H1 (cell line): ENCODE measurements at regions not wholly inside any gene's neighbourhood (a gene's known extent, or its start where the extent isn't known, plus 50 kb on each side); places are given as distances from the start of the nearest gene placed in this dataset.

Experiments used
- CTCF ChIA-PET: fragments of 300-600 bp; sonication (Branson Sonifier 250); formaldehyde crosslinking; loops from one replicate; lab custom pipeline; 2021; ENCODE audit not compliant: partially characterized antibody; lab: Charles Lee
- POLR2A ChIA-PET: fragments of 300-600 bp; sonication (Branson Sonifier 250); formaldehyde crosslinking; loops from one replicate; lab custom pipeline; 2021; ENCODE audit warnings: inconsistent platforms; ENCODE audit not compliant: partially characterized antibody; lab: Charles Lee
- DNase-seq, 2 experiments: peaks; one replicate each; pipeline versions ENCODE4 v3.0.0 to v3.0.0-alpha.2; 2010 to 2022; ENCODE audit warnings: low spot score in 2 of 2, low read depth in 1 of 2, mixed read lengths in 1 of 2
- FAIRE-seq: peaks from 2 replicates; lab custom pipeline; 2011; peaks lifted over from hg19 to GRCh38; lab: Jason Lieb, UNC
- H2AFZ ChIP-seq: 2 replicates; pipeline ENCODE4 v1.8.1; 2012; ENCODE audit warnings: low read length, inconsistent platforms
- H2AK5ac ChIP-seq: 2 replicates; pipeline ENCODE4 v1.6.1; 2013; ENCODE audit warnings: low read depth, low read length
- H2BK120ac ChIP-seq: replicated peaks from 2 replicates; pipeline ENCODE3; 2013; ENCODE audit warnings: low read depth, low read length, inconsistent platforms
- H2BK12ac ChIP-seq: 2 replicates; pipeline ENCODE4 v1.6.1; 2013; ENCODE audit warnings: low read depth, low read length
- H2BK15ac ChIP-seq: 2 replicates; pipeline ENCODE4 v1.6.1; 2013; ENCODE audit warnings: low read length
- H2BK20ac ChIP-seq: 2 replicates; pipeline ENCODE4 v1.6.1; 2013; ENCODE audit warnings: low read length
- H2BK5ac ChIP-seq: 2 replicates; pipeline ENCODE4 v1.6.1; 2013; ENCODE audit warnings: low read depth, low read length
- H3K14ac ChIP-seq: 2 replicates; pipeline ENCODE4 v1.6.1; 2013; ENCODE audit warnings: inconsistent platforms; ENCODE audit not compliant: insufficient read length
- H3K18ac ChIP-seq: 2 replicates; pipeline ENCODE4 v1.6.1; 2013; ENCODE audit warnings: low read length; ENCODE audit errors: extremely low read depth
- H3K23ac ChIP-seq: 2 replicates; pipeline ENCODE4 v1.6.1; 2013; ENCODE audit warnings: inconsistent platforms; ENCODE audit not compliant: insufficient read length
- H3K23me2 ChIP-seq: 2 replicates; pipeline ENCODE4 v1.6.1; 2013; ENCODE audit warnings: low read depth, low read length
- H3K27ac ChIP-seq: 2 replicates; pipeline ENCODE4 v1.6.1; 2011; ENCODE audit warnings: low read depth, low read length, inconsistent platforms
- H3K27me3 ChIP-seq, 4 experiments: replicated peaks in 1 of 4; 1 replicate in 1 of 4; 2 replicates in 3 of 4; pipeline versions ENCODE4 v1.6.1 to v1.8.1; 2011 to 2013; ENCODE audit warnings: low read length in 3 of 4, mild to moderate bottlenecking in 3 of 4, inconsistent platforms in 2 of 4, mixed read lengths in 2 of 4, moderate library complexity in 1 of 4; ENCODE audit not compliant: control insufficient read depth in 3 of 4, insufficient read depth in 3 of 4; ENCODE audit errors: extremely low read depth in 1 of 4
- H3K36me3 ChIP-seq, 4 experiments: 2 replicates each; pipeline versions ENCODE4 v1.6.1 to v1.8.1; 2011 to 2013; ENCODE audit warnings: mild to moderate bottlenecking in 4 of 4, low read length in 3 of 4, moderate library complexity in 2 of 4, control low read depth in 1 of 4, inconsistent platforms in 1 of 4; ENCODE audit not compliant: insufficient read depth in 4 of 4, control insufficient read depth in 2 of 4
- H3K4ac ChIP-seq: replicated peaks from 2 replicates; pipeline ENCODE3; 2013; ENCODE audit warnings: low read length, low read depth, mixed read lengths, inconsistent platforms; ENCODE audit not compliant: insufficient read length
- H3K4me1 ChIP-seq, 4 experiments: replicated peaks in 1 of 4; 1 replicate in 1 of 4; 2 replicates in 3 of 4; pipeline versions ENCODE4 v1.6.1 to v1.8.1; 2011 to 2013; ENCODE audit warnings: low read length in 3 of 4, inconsistent platforms in 2 of 4, mixed read lengths in 1 of 4; ENCODE audit not compliant: insufficient read depth in 4 of 4, control insufficient read depth in 3 of 4
- H3K4me2 ChIP-seq, 2 experiments: 2 replicates each; pipeline versions ENCODE4 v1.6.1 to v1.8.1; 2011 to 2013; ENCODE audit warnings: low read depth in 2 of 2, low read length in 2 of 2, control low read depth in 1 of 2, inconsistent platforms in 1 of 2, mild to moderate bottlenecking in 1 of 2; ENCODE audit not compliant: insufficient read depth in 1 of 2
- H3K4me3 ChIP-seq, 4 experiments: fragments of 200-600, 300-600 bp in 1 of 4; sonication (generic), shearing (Covaris generic), sonication (Bioruptor Twin) in 1 of 4; 2 replicates each; pipeline versions ENCODE4 v1.5.1 to v1.8.1; 2011 to 2016; ENCODE audit warnings: low read length in 4 of 4, low read depth in 3 of 4, control low read depth in 2 of 4, inconsistent platforms in 2 of 4, mild to moderate bottlenecking in 2 of 4, mixed read lengths in 1 of 4, moderate library complexity in 1 of 4; ENCODE audit not compliant: insufficient read depth in 2 of 4; ENCODE audit errors: extremely low read depth in 1 of 4
- H3K56ac ChIP-seq: replicated peaks from 2 replicates; pipeline ENCODE3; 2013; ENCODE audit warnings: low read depth, mild to moderate bottlenecking, mixed read lengths, low read length, inconsistent platforms; ENCODE audit not compliant: insufficient read length
- H3K79me1 ChIP-seq: 2 replicates; pipeline ENCODE4 v1.6.1; 2013; ENCODE audit warnings: low read depth, low read length, control low read depth
- H3K79me2 ChIP-seq, 2 experiments: 2 replicates each; pipeline versions ENCODE4 v1.6.1 to v1.8.1; 2012 to 2013; ENCODE audit warnings: low read length in 2 of 2, mild to moderate bottlenecking in 2 of 2, inconsistent platforms in 1 of 2; ENCODE audit not compliant: insufficient read depth in 2 of 2, control insufficient read depth in 1 of 2
- H3K9ac ChIP-seq, 4 experiments: replicated peaks in 1 of 4; 1 replicate in 1 of 4; 2 replicates in 3 of 4; pipeline versions ENCODE4 v1.6.1 to v1.8.1; 2011 to 2013; ENCODE audit warnings: low read depth in 3 of 4, low read length in 3 of 4, control low read depth in 2 of 4, mild to moderate bottlenecking in 2 of 4, moderate library complexity in 2 of 4, inconsistent platforms in 1 of 4; ENCODE audit errors: extremely low read depth in 1 of 4
- H3K9me3 ChIP-seq, 2 experiments: 2 replicates each; pipeline versions ENCODE4 v1.6.1 to v1.8.1; 2012 to 2013; ENCODE audit warnings: mild to moderate bottlenecking in 2 of 2, moderate library complexity in 2 of 2, control low read depth in 1 of 2, inconsistent platforms in 1 of 2, low read depth in 1 of 2, low read length in 1 of 2, mixed read lengths in 1 of 2; ENCODE audit not compliant: insufficient read depth in 2 of 2
- H4K20me1 ChIP-seq, 2 experiments: replicated peaks in 1 of 2; 2 replicates each; pipeline versions ENCODE3 to v1.8.1; 2011 to 2013; ENCODE audit warnings: inconsistent platforms in 2 of 2, low read length in 2 of 2, mild to moderate bottlenecking in 1 of 2; ENCODE audit not compliant: insufficient read depth in 2 of 2, control insufficient read depth in 1 of 2
- H4K5ac ChIP-seq: 2 replicates; pipeline ENCODE4 v1.6.1; 2013; ENCODE audit warnings: low read length, low read depth, mixed read lengths, inconsistent platforms; ENCODE audit not compliant: insufficient read length
- H4K8ac ChIP-seq: 2 replicates; pipeline ENCODE4 v1.8.0; 2013; ENCODE audit warnings: mild to moderate bottlenecking, moderate library complexity, low read length, inconsistent platforms; ENCODE audit not compliant: insufficient read depth; ENCODE audit errors: extremely low read depth
- H4K91ac ChIP-seq: replicated peaks from 2 replicates; pipeline ENCODE3; 2013; ENCODE audit warnings: low read length, mixed read lengths, inconsistent platforms; ENCODE audit not compliant: insufficient read length
- ASH2L ChIP-seq: fragments of 200-600, 300-600 bp; sonication (generic); IDR thresholded peaks from one replicate; pipeline ENCODE4 v1.7.1; 2017; ENCODE audit warnings: low read length
- BCL11A ChIP-seq, 2 experiments: IDR thresholded peaks; one replicate each; pipeline ENCODE4 v1.6.1; 2011; ENCODE audit warnings: low read depth in 2 of 2, low read length in 2 of 2, mild to moderate bottlenecking in 2 of 2
- BRCA1 ChIP-seq: IDR thresholded peaks from 2 replicates; pipeline ENCODE4 v1.6.1; 2012; ENCODE audit warnings: low read depth, low read length, improper control_type of control experiment
- CEBPB ChIP-seq: IDR thresholded peaks from 2 replicates; pipeline ENCODE4 v1.6.1; 2012; ENCODE audit warnings: low read depth, low read length
- CHD1 ChIP-seq: IDR thresholded peaks from 2 replicates; pipeline ENCODE4 v1.6.1; 2012; ENCODE audit warnings: low read depth, low read length, improper control_type of control experiment
- CHD2 ChIP-seq: IDR thresholded peaks from 2 replicates; pipeline ENCODE4 v1.6.1; 2012; ENCODE audit warnings: low read length, improper control_type of control experiment
- CREB1 ChIP-seq: IDR thresholded peaks from 2 replicates; pipeline ENCODE4 v1.6.1; 2012; ENCODE audit warnings: inconsistent platforms
- EP300 ChIP-seq, 2 experiments: IDR thresholded peaks; 1 replicate in 1 of 2; 2 replicates in 1 of 2; pipeline ENCODE4 v1.6.1; 2011 to 2012; ENCODE audit warnings: low read depth in 2 of 2, low read length in 2 of 2, mild to moderate bottlenecking in 2 of 2, borderline replicate concordance in 1 of 2, inconsistent platforms in 1 of 2, moderate library complexity in 1 of 2
- EZH2 ChIP-seq: fragments of 200-600 bp; sonication (generic); IDR thresholded peaks from 2 replicates; pipeline ENCODE4 v1.7.1; 2012; ENCODE audit warnings: low read depth, mild to moderate bottlenecking, moderate library complexity, low read length, inconsistent platforms; ENCODE audit not compliant: severe bottlenecking
- FOSL1 ChIP-seq: IDR thresholded peaks from 2 replicates; pipeline ENCODE4 v1.6.1; 2011; ENCODE audit warnings: mild to moderate bottlenecking, low read depth, low read length, moderate library complexity; ENCODE audit not compliant: insufficient read depth
- JUN ChIP-seq: IDR thresholded peaks from 2 replicates; pipeline ENCODE4 v1.6.1; 2011; ENCODE audit warnings: low read depth, mild to moderate bottlenecking, improper control_type of control experiment, low read length
- KDM1A ChIP-seq: fragments of 200-600, 300-600 bp; sonication (generic); IDR thresholded peaks from 2 replicates; pipeline ENCODE4 v1.7.1; 2016; ENCODE audit warnings: mild to moderate bottlenecking, low read length, borderline replicate concordance
- MAFK ChIP-seq: IDR thresholded peaks from 2 replicates; pipeline ENCODE4 v1.6.1; 2012; ENCODE audit warnings: low read depth, mild to moderate bottlenecking, improper control_type of control experiment, low read length
- MAX ChIP-seq: IDR thresholded peaks from 2 replicates; pipeline ENCODE4 v1.6.1; 2012; ENCODE audit warnings: inconsistent platforms
- NANOG ChIP-seq: IDR thresholded peaks from 2 replicates; pipeline ENCODE4 v1.6.1; 2011; ENCODE audit warnings: low read length, low read depth, mild to moderate bottlenecking, inconsistent platforms; ENCODE audit not compliant: insufficient read depth, poor library complexity, severe bottlenecking
- SIRT6 ChIP-seq: IDR thresholded peaks from one replicate; pipeline ENCODE4 v1.7.1; 2012; ENCODE audit warnings: low read length, inconsistent platforms
- SP2 ChIP-seq: IDR thresholded peaks from 2 replicates; pipeline ENCODE4 v1.6.1; 2012; ENCODE audit warnings: mild to moderate bottlenecking, low read length, inconsistent platforms
- SUZ12 ChIP-seq: fragments of 200-600 bp; sonication (generic); IDR thresholded peaks from 2 replicates; pipeline ENCODE4 v1.6.1; 2012; ENCODE audit warnings: mild to moderate bottlenecking, inconsistent platforms, low read length, moderate library complexity, mixed read lengths

GRCh38 chr13:73687929-73688328, 446.3 kb downstream of the KLF12 start:
- Histone ChIP-seq H3K4me1 (peaks cover 0 to 3% (median 0%) of the 10 kb centered on the region in 4 experiments; a peak in 1 of 7 replicates), H3K9me3 (no peaks in the 10 kb centered on the region), H4K8ac (no peak overlapping the region), H3K56ac (no peak overlapping the region), H3K4ac (no peak overlapping the region), H2BK15ac (no peak overlapping the region), H3K14ac (no peak overlapping the region), H3K36me3 (no peaks in the 10 kb centered on the region), H2BK5ac (no peak overlapping the region), H2BK120ac (no peak overlapping the region), H3K27me3 (no peaks in the 10 kb centered on the region), H3K27ac (no peak overlapping the region), H4K5ac (no peak overlapping the region), H3K18ac (no peak overlapping the region), H3K9ac (no peak overlapping the region), H3K23me2 (no peaks in the 10 kb centered on the region), H3K4me2 (no peak overlapping the region), H3K79me2 (no peaks in the 10 kb centered on the region), H2BK20ac (no peak overlapping the region), H3K79me1 (no peaks in the 10 kb centered on the region), H3K23ac (no peak overlapping the region), H2AK5ac (no peak overlapping the region), H2AFZ (no peak overlapping the region), H3K4me3 (no peak overlapping the region), H2BK12ac (no peak overlapping the region), H4K91ac (no peak overlapping the region), H4K20me1 (no peaks in the 10 kb centered on the region)
- CTCF ChIA-PET, result no interaction called here
- DNase-seq (no peak), FAIRE-seq (no peak)
- POLR2A ChIA-PET, result no interaction called here
- TF ChIP-seq MAX (no peak), BCL11A (IDR thresholded peaks at IDR 0.05; ENCODE audit: low read depth in 2 of 2, low read length in 2 of 2) (no peak), FOSL1 (no peak), CHD1 (no peak), CEBPB (no peak), JUN (no peak), SIRT6 (no peak), CHD2 (no peak), SUZ12 (no peak), BRCA1 (no peak), EZH2 (no peak), CREB1 (no peak), SP2 (no peak), MAFK (no peak), NANOG (no peak), ASH2L (no peak), EP300 (IDR thresholded peaks at IDR 0.05; ENCODE audit: borderline replicate concordance in 1 of 2, low read depth in 2 of 2, low read length in 2 of 2) (no peak), KDM1A (no peak)
